ENCODE measurements at regions not wholly inside any gene's neighbourhood (a gene's known extent, or its start where the extent isn't known, plus 50 kb on each side); places are given as distances from the start of the nearest gene placed in this dataset.

DNA sequence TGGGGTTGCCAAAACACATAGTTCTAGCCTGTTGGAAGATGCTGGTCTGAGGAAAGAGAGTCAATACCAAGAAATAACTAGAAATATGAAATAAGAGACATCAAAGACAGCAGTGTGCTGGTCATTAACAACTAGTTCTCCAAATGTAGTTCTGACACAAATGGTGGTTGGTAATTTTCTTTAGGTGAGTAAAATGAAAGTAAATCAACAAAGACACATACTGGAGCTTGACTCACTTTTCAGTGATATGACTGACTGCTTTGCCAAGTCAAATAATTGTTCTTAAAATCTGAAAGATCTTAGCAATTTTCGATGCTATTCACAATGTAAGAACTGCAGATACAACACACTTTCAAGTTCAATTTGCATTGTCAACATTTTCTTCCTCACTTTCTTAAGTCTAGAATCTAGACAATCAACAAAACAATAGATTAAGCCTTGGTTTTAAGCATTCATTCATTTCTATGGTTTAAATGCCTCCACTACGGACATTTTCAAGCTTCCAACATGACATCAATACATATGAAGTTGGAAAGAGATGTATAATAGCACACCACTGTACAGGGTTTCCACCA, 166.8 kb upstream of the MAP3K1 start:
- Histone ChIP-seq H3K4me1 (no peaks in the 10 kb centered on the region), H3K36me3 (no peaks in the 10 kb centered on the region), H3K9me3 (no peaks in the 10 kb centered on the region), H3K4me3 (no peak overlapping the region), H3K27me3 (no peaks in the 10 kb centered on the region), H3K27ac (no peak overlapping the region)
- TF ChIP-seq, protein P1, sequence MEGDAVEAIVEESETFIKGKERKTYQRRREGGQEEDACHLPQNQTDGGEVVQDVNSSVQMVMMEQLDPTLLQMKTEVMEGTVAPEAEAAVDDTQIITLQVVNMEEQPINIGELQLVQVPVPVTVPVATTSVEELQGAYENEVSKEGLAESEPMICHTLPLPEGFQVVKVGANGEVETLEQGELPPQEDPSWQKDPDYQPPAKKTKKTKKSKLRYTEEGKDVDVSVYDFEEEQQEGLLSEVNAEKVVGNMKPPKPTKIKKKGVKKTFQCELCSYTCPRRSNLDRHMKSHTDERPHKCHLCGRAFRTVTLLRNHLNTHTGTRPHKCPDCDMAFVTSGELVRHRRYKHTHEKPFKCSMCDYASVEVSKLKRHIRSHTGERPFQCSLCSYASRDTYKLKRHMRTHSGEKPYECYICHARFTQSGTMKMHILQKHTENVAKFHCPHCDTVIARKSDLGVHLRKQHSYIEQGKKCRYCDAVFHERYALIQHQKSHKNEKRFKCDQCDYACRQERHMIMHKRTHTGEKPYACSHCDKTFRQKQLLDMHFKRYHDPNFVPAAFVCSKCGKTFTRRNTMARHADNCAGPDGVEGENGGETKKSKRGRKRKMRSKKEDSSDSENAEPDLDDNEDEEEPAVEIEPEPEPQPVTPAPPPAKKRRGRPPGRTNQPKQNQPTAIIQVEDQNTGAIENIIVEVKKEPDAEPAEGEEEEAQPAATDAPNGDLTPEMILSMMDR (IDR thresholded peaks at IDR 0.05), result no peak
- TF ChIP-seq POLR2A (IDR thresholded peaks at IDR 0.05), result no peak
- DNase-seq, result no peak
- intact Hi-C loops (cut with DNase I; ENCODE audit: low total_unique reads), result no loop called here

DNA sequence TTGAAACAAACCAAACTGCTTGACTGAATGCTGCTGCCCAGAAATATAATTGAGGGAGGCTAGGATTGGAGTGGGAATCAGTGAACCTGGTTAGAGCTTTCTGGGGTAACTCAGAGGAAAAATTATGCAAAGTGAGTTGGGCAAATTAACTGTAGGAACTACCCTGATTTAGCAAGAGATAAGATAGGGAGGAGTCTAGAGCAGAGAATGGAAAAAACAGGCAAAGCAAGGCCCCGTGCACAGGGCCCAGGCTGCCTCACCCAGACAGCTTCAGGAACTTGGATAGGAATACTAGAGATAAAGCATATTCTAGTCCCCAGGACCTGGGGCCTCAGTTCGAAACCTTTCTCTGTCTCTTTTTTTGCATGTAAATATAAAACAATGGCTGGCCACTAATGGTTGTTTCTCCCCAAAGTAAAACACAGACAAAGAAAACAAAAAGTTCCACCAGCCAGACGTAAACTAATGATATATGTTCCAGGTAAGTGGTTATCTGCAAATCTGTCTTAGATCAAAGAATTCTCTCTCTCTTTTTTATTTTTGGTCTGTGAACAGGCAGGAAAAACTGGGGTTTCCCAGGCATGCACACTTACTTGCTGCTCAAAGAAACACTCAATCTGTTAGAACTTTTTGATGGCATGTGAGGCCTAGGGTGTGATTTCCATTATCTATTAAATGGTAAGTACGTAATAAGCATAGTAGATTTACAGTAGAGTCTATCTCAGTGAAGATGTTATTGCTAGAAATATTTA, 168.1 kb upstream of the MAP3K1 start:
- H3K36me3 ChIP-seq, result no peaks in the 10 kb centered on the region
- no peak overlapping the region for H3K27ac ChIP-seq
- H3K4me1 ChIP-seq, result no peaks in the 10 kb centered on the region
- intact Hi-C loops (cut with DNase I; ENCODE audit: low total_unique reads), result no loop called here
- TF ChIP-seq, protein P1 (IDR thresholded peaks at IDR 0.05), result no peak
- TF ChIP-seq POLR2A (IDR thresholded peaks at IDR 0.05), result no peak
- DNase-seq, result no peak
- no peaks in the 10 kb centered on the region for H3K9me3 ChIP-seq
- no peak overlapping the region for H3K4me3 ChIP-seq
- H3K27me3 ChIP-seq, result no peaks in the 10 kb centered on the region

DNA sequence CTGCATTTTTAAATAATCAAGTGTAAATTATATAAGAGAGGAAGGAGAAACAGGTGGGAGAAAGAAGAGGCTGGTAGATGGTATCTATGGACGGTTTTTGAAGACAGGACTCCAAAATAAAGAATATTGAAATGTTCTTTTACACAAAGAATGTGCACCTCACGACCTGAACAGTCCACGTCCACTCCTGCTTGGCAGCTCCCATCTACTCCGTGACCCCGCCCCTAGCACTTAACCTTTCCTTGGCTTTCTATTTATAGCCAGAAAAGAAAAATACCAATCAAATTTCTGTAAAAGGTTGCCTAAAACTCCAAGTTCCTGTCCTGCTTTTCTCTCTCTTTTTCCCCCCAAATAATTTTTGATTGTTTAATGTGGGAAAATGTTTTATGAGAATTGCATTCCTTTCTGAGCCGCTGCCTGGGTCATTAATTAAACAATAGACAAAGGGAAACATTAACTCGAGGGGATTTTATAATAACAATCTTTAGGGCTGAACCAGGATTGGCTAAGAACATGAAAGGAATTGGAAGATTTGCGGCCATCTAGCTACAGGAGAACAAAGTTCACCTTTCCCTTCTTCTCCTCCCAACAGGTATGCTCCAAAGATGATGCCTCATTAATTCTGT, 173.6 kb upstream of the MAP3K1 start:
- H3K27ac ChIP-seq, result no peak overlapping the region
- H3K4me3 ChIP-seq, result no peak overlapping the region
- H3K4me1 ChIP-seq, result no peaks in the 10 kb centered on the region
- intact Hi-C loops (cut with DNase I; ENCODE audit: low total_unique reads), result no loop called here
- H3K36me3 ChIP-seq, result no peaks in the 10 kb centered on the region
- H3K27me3 ChIP-seq, result no peaks in the 10 kb centered on the region
- TF ChIP-seq, protein P1 (IDR thresholded peaks at IDR 0.05), result no peak
- no peak for TF ChIP-seq POLR2A (IDR thresholded peaks at IDR 0.05)
- no peak for DNase-seq
- no peaks in the 10 kb centered on the region for H3K9me3 ChIP-seq

DNA sequence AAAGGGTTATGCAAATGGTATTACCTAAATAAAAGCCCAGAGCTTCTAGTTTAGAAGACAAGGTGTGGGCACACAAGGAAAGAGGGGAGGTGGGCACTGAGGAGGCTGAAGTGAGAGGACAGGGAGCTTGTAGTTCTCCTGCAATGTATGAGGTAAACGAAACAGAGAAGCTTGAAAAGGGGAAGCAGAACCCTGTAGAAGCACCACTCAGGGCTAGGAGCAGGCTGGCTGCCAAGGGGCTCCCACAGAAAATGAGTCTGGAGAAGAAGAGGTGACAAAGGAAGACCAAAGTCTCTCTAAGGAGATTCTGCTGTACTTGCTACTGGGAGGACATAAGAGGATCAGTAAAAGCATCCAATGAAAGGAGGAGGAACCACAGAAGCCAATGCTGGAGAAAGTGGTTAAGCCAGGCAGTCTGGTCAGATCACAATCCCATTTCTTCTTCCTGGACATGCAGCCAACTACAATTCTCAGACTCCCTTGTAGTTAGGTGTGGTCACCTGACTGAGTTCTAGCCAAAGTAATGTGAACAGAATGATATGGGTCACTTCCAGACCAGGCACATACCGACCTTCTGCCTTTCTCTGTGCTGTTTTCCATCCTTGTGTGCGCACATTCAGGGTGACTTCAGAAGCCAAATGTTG, 174.5 kb upstream of the MAP3K1 start:
- H3K4me1 ChIP-seq, result no peaks in the 10 kb centered on the region
- H3K9me3 ChIP-seq, result no peaks in the 10 kb centered on the region
- H3K27me3 ChIP-seq, result no peaks in the 10 kb centered on the region
- no peak overlapping the region for H3K4me3 ChIP-seq
- intact Hi-C loops (cut with DNase I; ENCODE audit: low total_unique reads), result no loop called here
- no peak overlapping the region for H3K27ac ChIP-seq
- no peak for TF ChIP-seq POLR2A (IDR thresholded peaks at IDR 0.05)
- TF ChIP-seq, protein P1 (IDR thresholded peaks at IDR 0.05), result no peak
- DNase-seq, result no peak
- H3K36me3 ChIP-seq, result no peaks in the 10 kb centered on the region

DNA sequence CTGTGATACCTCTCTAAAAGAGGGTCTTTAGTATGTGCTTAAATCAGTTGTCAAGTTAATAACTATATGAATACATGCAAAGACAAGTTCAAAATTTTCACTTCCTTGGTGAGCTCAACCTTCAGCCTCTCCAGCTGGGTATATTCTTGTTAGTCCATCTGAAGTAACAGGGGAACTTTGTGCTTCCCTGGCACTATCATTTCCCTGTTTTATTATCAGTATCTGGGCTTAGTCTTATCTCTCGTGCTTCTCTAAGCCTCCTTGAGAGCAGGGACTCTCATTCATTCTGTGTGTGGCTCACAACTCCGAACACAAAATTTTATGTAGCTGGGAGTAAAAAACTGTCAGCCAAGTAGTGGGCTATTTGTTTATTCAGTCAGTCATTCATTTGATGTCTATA, 175.9 kb upstream of the MAP3K1 start:
- DNase-seq, result no peak

More for the DNA sequence above, 175.9 kb upstream of the MAP3K1 start:
- TF ChIP-seq POLR2A (IDR thresholded peaks at IDR 0.05), result no peak
- TF ChIP-seq, protein P1 (IDR thresholded peaks at IDR 0.05), result no peak
- Histone ChIP-seq H3K9me3 (no peaks in the 10 kb centered on the region), H3K27ac (no peak overlapping the region), H3K27me3 (no peaks in the 10 kb centered on the region), H3K4me3 (no peak overlapping the region), H3K36me3 (no peaks in the 10 kb centered on the region), H3K4me1 (no peaks in the 10 kb centered on the region)
- intact Hi-C loops (cut with DNase I; ENCODE audit: low total_unique reads), result no loop called here

Data from uterus (tissue), 3 donors.